ENCODE measurements at regions not wholly inside any gene's neighbourhood (a gene's known extent, or its start where the extent isn't known, plus 50 kb on each side); places are given as distances from the start of the nearest gene placed in this dataset.

GRCh38 chr5:68379275-68380036, 163.9 kb downstream of the PIK3R1 start:
- no peak for TF ChIP-seq CTCF (IDR thresholded peaks at IDR 0.05)

GRCh38 chr5:68380078-68380477, 164.5 kb downstream of the PIK3R1 start:
- ATAC-seq (no peak), DNase-seq (no peak)
- H3K27ac ChIP-seq = no peak overlapping the region

More at GRCh38 chr5:68379275-68380036, 163.9 kb downstream of the PIK3R1 start:
- H3K36me3 ChIP-seq = no peaks in the 10 kb centered on the region
- no peaks in the 10 kb centered on the region for H3K9me3 ChIP-seq
- peaks cover 15% of the 10 kb centered on the region for H3K4me1 ChIP-seq
- H3K27ac ChIP-seq = no peak overlapping the region
- no peak for DNase-seq
- H3K4me3 ChIP-seq = no peak overlapping the region
- H3K27me3 ChIP-seq (ENCODE audit: low read depth) = no peaks in the 10 kb centered on the region
- intact Hi-C loops (cut with DNase I) = no loop called here
- ATAC-seq = peak in 1 of 2 donors; percentile 13

DNA sequence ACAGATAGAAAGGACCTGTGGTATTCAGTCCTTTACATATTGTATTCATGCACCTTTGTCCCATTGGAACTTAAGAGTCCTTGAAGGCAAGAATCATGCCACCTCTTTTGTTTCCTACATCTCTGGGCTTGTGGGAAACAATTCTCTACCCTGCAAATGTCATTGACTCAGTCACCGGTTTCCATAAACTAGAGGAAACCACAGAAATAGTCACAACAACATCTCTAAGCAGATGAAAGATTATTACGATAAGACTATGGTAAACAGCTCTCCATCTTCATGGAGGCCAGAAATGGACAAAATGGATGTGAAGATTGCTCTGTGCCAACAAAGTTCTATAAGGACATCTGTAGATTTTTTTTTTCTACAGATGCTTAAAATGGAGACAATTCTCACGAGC, 165.5 kb downstream of the PIK3R1 start:
- Histone ChIP-seq H3K27ac (no peak overlapping the region), H3K27me3 (ENCODE audit: low read depth) (no peaks in the 10 kb centered on the region), H3K4me1 (peaks cover 15% of the 10 kb centered on the region), H3K4me3 (no peak overlapping the region), H3K9me3 (no peaks in the 10 kb centered on the region), H3K36me3 (no peaks in the 10 kb centered on the region)
- intact Hi-C loops (cut with DNase I) = no loop called here
- no peak for TF ChIP-seq CTCF (IDR thresholded peaks at IDR 0.05)
- DNase-seq = no peak
- no peak for ATAC-seq

More at GRCh38 chr5:68380078-68380477, 164.5 kb downstream of the PIK3R1 start:
- Histone ChIP-seq H3K4me1 (peaks cover 15% of the 10 kb centered on the region), H3K4me3 (no peak overlapping the region), H3K9me3 (no peaks in the 10 kb centered on the region), H3K27me3 (ENCODE audit: low read depth) (no peaks in the 10 kb centered on the region), H3K36me3 (no peaks in the 10 kb centered on the region)
- intact Hi-C loops (cut with DNase I) = no loop called here
- TF ChIP-seq CTCF (IDR thresholded peaks at IDR 0.05) = no peak

DNA sequence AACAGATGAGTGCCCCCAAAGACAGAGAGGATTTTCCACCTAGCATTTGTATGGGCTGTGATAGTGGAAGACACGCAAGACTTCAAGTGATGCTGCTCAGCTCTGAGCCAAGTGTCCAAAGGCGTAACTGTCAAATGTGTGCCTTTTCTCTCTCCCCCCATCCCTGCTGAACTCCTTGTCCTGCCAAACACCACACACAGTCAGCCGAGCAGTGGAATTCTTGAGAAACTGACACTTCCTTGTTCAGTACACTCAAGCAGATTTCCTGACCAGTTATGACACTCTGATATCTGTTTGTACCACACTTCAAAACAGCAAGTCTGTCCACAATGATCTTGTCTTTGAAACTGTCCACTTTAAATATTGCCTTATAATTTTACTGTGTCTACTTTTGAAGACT, 166.4 kb downstream of the PIK3R1 start:
- DNase-seq = no peak
- no peaks in the 10 kb centered on the region for H3K36me3 ChIP-seq
- H3K9me3 ChIP-seq = no peaks in the 10 kb centered on the region
- H3K4me3 ChIP-seq = no peak overlapping the region
- intact Hi-C loops (cut with DNase I) = no loop called here
- TF ChIP-seq CTCF (IDR thresholded peaks at IDR 0.05) = no peak
- H3K27me3 ChIP-seq (ENCODE audit: low read depth) = no peaks in the 10 kb centered on the region
- H3K27ac ChIP-seq = peak overlapping the region; percentile 8
- H3K4me1 ChIP-seq = peaks cover 15% of the 10 kb centered on the region
- ATAC-seq = peak in 1 of 2 donors; percentile 61

DNA sequence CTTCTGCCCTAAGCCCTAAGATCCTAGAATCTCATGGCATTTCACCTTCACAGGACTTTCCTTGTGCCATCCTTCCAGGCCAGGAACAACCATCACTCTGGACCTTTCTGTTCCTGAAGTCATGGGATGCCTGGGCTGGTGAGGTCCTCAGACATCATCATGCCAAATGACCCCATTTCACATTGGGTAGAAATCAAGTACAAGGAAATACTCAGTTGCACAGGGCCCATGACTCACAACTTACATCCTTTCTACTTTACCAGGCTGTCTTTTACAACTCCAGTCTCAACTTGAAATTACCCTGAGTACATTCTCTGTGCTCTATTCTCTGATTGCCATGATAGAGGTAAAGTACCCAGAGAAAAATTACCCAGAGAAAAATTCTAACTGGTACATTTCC, 167.1 kb downstream of the PIK3R1 start:
- peak overlapping the region; percentile 8 for H3K27ac ChIP-seq
- intact Hi-C loops (cut with DNase I) = no loop called here
- no peaks in the 10 kb centered on the region for H3K36me3 ChIP-seq
- no peak overlapping the region for H3K4me3 ChIP-seq
- DNase-seq (no peak), ATAC-seq (no peak)
- TF ChIP-seq CTCF (IDR thresholded peaks at IDR 0.05) = no peak
- H3K9me3 ChIP-seq = no peaks in the 10 kb centered on the region
- H3K27me3 ChIP-seq (ENCODE audit: low read depth) = no peaks in the 10 kb centered on the region
- peaks cover 15% of the 10 kb centered on the region for H3K4me1 ChIP-seq

All from lower lobe of right lung (tissue), 2 donors.